ENCODE measurements at regions not wholly inside any gene's neighbourhood (a gene's known extent, or its start where the extent isn't known, plus 50 kb on each side); places are given as distances from the start of the nearest gene placed in this dataset.

GRCh38 chr13:95367309-95367843, 66.1 kb upstream of the ABCC4 start:
- Histone ChIP-seq H2AK5ac (ENCODE audit: insufficient read length, low read length) (no peak overlapping the region), H3K4ac (ENCODE audit: low read depth, low read length) (no peak overlapping the region), H3K79me2 (ENCODE audit: insufficient read depth, low read length) (no peaks in the 10 kb centered on the region), H4K8ac (replicated peaks; ENCODE audit: insufficient read length, low read depth, low read length) (no peak overlapping the region), H3K18ac (ENCODE audit: insufficient read length, low read depth, low read length) (no peak overlapping the region), H3K27me3 (ENCODE audit: insufficient read depth, low read length) (no peaks in the 10 kb centered on the region), H4K5ac (ENCODE audit: insufficient read length, low read depth, low read length) (no peak overlapping the region), H3K9ac (ENCODE audit: extremely low read depth, insufficient read length, low read length) (no peak overlapping the region), H3K56ac (ENCODE audit: insufficient read length, low read depth, low read length) (no peak overlapping the region), H3K23me2 (ENCODE audit: insufficient read length, low read depth, low read length, poor library complexity, severe bottlenecking) (no peaks in the 10 kb centered on the region), H4K91ac (ENCODE audit: insufficient read length, low read depth, low read length) (no peak overlapping the region), H3K9me3 (ENCODE audit: control insufficient read depth, low read depth, low read length) (no peaks in the 10 kb centered on the region), H2BK12ac (ENCODE audit: insufficient read length, low read depth, low read length) (no peak overlapping the region), H3K27ac (ENCODE audit: insufficient read length, low read depth, low read length) (no peak overlapping the region), H3K23ac (ENCODE audit: insufficient read length, low read depth, low read length) (no peak overlapping the region), H2AFZ (ENCODE audit: low read length) (no peak overlapping the region), H3T11ph (ENCODE audit: low read length) (no peak overlapping the region), H3K4me2 (ENCODE audit: insufficient read depth, insufficient read length, low read length) (no peak overlapping the region), H3K79me1 (ENCODE audit: insufficient read depth, low read depth, low read length, poor library complexity, severe bottlenecking) (no peaks in the 10 kb centered on the region), H2BK5ac (ENCODE audit: insufficient read length, low read length) (no peak overlapping the region), H2BK20ac (ENCODE audit: low read depth, low read length, poor library complexity, severe bottlenecking) (no peak overlapping the region), H2BK15ac (ENCODE audit: low read depth, low read length) (no peak overlapping the region), H3K14ac (ENCODE audit: insufficient read depth, low read length) (no peak overlapping the region), H2BK120ac (ENCODE audit: low read depth, low read length, poor library complexity, severe bottlenecking) (no peak overlapping the region), H4K20me1 (ENCODE audit: control insufficient read depth, insufficient read depth, insufficient read length) (no peaks in the 10 kb centered on the region), H3K4me1 (ENCODE audit: insufficient read depth, low read length) (no peaks in the 10 kb centered on the region)
- peaks cover 2 to 4% of the 10 kb centered on the region in 2 experiments; a peak in 3 of 5 replicates for H3K9me3 Mint-ChIP-seq
- H3K27me3 Mint-ChIP-seq (ENCODE audit: low read depth) = peaks cover 6% of the 10 kb centered on the region
- no CpG with 5 or more reads among the region's 6 CpGs for WGBS (ENCODE audit: extremely low coverage, insufficient read length, low lambda C conversion rate)
- no peaks in the 10 kb centered on the region for H3K4me1 Mint-ChIP-seq
- H3K4me3 Mint-ChIP-seq = no peak overlapping the region
- no peak for TF ChIP-seq CTCF (conservative IDR thresholded peaks at IDR 0.05)
- DNase-seq = no peak
- H3K27ac Mint-ChIP-seq = no peak overlapping the region; a peak in 1 of 7 replicates
- H3K36me3 Mint-ChIP-seq (ENCODE audit: insufficient read depth in 1 of 3, low read depth in 3 of 3) = peaks cover 0 to 5% (median 0%) of the 10 kb centered on the region in 3 experiments; a peak in 1 of 7 replicates

Measured in H9 (cell line).